K562 (cell line): ENCODE measurements at regions not wholly inside any gene's neighbourhood (a gene's known extent, or its start where the extent isn't known, plus 50 kb on each side); places are given as distances from the start of the nearest gene placed in this dataset.

Source experiments
- ATAC-seq: fragments of 200-7000 bp; cut with Tn5 transposase; 3 replicates; pipeline ENCODE4 v1.9.1; 2020; ENCODE audit warnings: moderate library complexity
- BruUV-seq: library from RNA; stranded (reverse); fragments of 400-500 nt; replicated peaks from 2 replicates; lab custom pipeline; 2021; lab: Mats Ljungman, UMichigan
- CTCF ChIA-PET: fragments of 300-600 bp; formaldehyde crosslinking; extraction: SDS; loops from one replicate; lab custom pipeline; 2021; ENCODE audit warnings: low intra/inter-chr PET ratio; lab: Yijun Ruan, JAX
- POLR2A ChIA-PET: fragments of 300-600, 350-650 bp; sonication (Branson Sonifier 250); formaldehyde crosslinking; extraction: SDS; loops from one replicate; lab custom pipeline; 2021; ENCODE audit warnings: antibody characterized with exemption, inconsistent platforms; lab: Yijun Ruan, JAX
- DNase-seq, 4 experiments: peaks; one replicate each; pipeline versions ENCODE4 v3.0.0 to v3.0.0-alpha.2; 2011 to 2018; ENCODE audit warnings: low spot score in 3 of 4, mixed read lengths in 3 of 4; ENCODE audit errors: extremely low read depth in 1 of 4
- FAIRE-seq: peaks from 2 replicates; lab custom pipeline; 2011; peaks lifted over from hg19 to GRCh38; lab: Jason Lieb, UNC
- H2AFZ ChIP-seq: 2 replicates; pipeline ENCODE4 v1.6.0; 2011; ENCODE audit warnings: low read depth, low read length, control low read depth, inconsistent platforms
- H3K27ac ChIP-seq: fragments of 200-600 bp; 3 replicates; pipeline ENCODE4 v1.8.0; 2011; ENCODE audit warnings: low read depth, mild to moderate bottlenecking, control low read depth, inconsistent platforms, low read length, moderate library complexity, mixed read lengths; ENCODE audit errors: extremely low read depth
- H3K27me3 ChIP-seq, 2 experiments: fragments of 300-600 bp in 1 of 2; 2 replicates in 1 of 2; 3 replicates in 1 of 2; pipeline versions ENCODE4 v1.6.0 to v1.8.0; 2011; ENCODE audit warnings: inconsistent platforms in 2 of 2, low read length in 2 of 2, mild to moderate bottlenecking in 1 of 2, mixed read lengths in 1 of 2, moderate library complexity in 1 of 2; ENCODE audit not compliant: control insufficient read depth in 2 of 2, insufficient read depth in 2 of 2
- H3K36me3 ChIP-seq: fragments of 300-600 bp; 3 replicates; pipeline ENCODE4 v1.8.0; 2011; ENCODE audit warnings: mild to moderate bottlenecking, low read length, inconsistent platforms; ENCODE audit not compliant: control insufficient read depth, insufficient read depth
- H3K4me1 ChIP-seq, 2 experiments: fragments of 200-600 bp in 1 of 2; replicated peaks in 1 of 2; 2 replicates in 1 of 2; 3 replicates in 1 of 2; pipeline versions ENCODE4 v1.5.1 to v1.8.0; 2011; ENCODE audit warnings: inconsistent platforms in 2 of 2, low read length in 2 of 2, mild to moderate bottlenecking in 1 of 2, mixed read lengths in 1 of 2, moderate library complexity in 1 of 2; ENCODE audit not compliant: control insufficient read depth in 2 of 2, insufficient read depth in 2 of 2
- H3K4me2 ChIP-seq: 2 replicates; pipeline ENCODE4 v1.6.1; 2011; ENCODE audit warnings: low read length, control low read depth, inconsistent platforms, mixed read lengths; ENCODE audit not compliant: insufficient read depth
- H3K4me3 ChIP-seq: fragments of 200-600 bp; sonication (generic), shearing (Covaris generic); 2 replicates; pipeline ENCODE4 v1.5.1; 2016; ENCODE audit warnings: control low read depth, inconsistent platforms
- H3K79me2 ChIP-seq: fragments of 200-600 bp; 3 replicates; pipeline ENCODE4 v1.8.0; 2011; ENCODE audit warnings: low read length, inconsistent platforms; ENCODE audit not compliant: control insufficient read depth, insufficient read depth
- H3K9ac ChIP-seq, 2 experiments: 2 replicates each; pipeline versions ENCODE4 v1.6.0 to v1.6.1; 2011; ENCODE audit warnings: low read depth in 2 of 2, low read length in 2 of 2, control low read depth in 1 of 2, inconsistent platforms in 1 of 2, mild to moderate bottlenecking in 1 of 2, mixed read lengths in 1 of 2; ENCODE audit not compliant: insufficient read depth in 1 of 2
- H3K9me1 ChIP-seq: one replicate; pipeline ENCODE4 v1.6.0; 2011; ENCODE audit warnings: inconsistent platforms, mild to moderate bottlenecking, low read length, moderate library complexity; ENCODE audit not compliant: control insufficient read depth, insufficient read depth
- H3K9me3 ChIP-seq: replicated peaks from 2 replicates; pipeline ENCODE4 v1.5.1; 2011; ENCODE audit warnings: low read depth, low read length, inconsistent platforms; ENCODE audit not compliant: control insufficient read depth, insufficient read depth
- H4K20me1 ChIP-seq: replicated peaks from 2 replicates; pipeline ENCODE4 v1.6.1; 2011; ENCODE audit warnings: low read length, inconsistent platforms, mixed read lengths; ENCODE audit not compliant: control insufficient read depth, insufficient read depth
- REST ChIP-seq, 2 experiments: fragments of 450-650 bp; formaldehyde crosslinking in 1 of 2; IDR thresholded peaks; 2 replicates each; pipeline versions ENCODE4 v1.4.0 to v1.6.1; 2014 to 2020; ENCODE audit warnings: mild to moderate bottlenecking in 2 of 2, borderline replicate concordance in 1 of 2, low read depth in 1 of 2
- WGBS: fragments of 100-300 bp; shearing (Covaris generic); methylation state at CpG from one replicate; pipeline ENCODE4 v1.1.6; 2016; ENCODE audit warnings: low coverage, mixed read lengths; ENCODE audit not compliant: insufficient coverage; ENCODE audit errors: missing lambda C conversion rate; 5-methylcytosine and 5-hydroxymethylcytosine counted together
- in situ Hi-C: fragments of 300-500 bp; cut with MboI; formaldehyde crosslinking; loops from 4 replicates; pipeline ENCODE4 v1.15.0; 2018; ENCODE audit warnings: inconsistent platforms, mixed read lengths
- intact Hi-C: fragments of 100-400 bp; cut with micrococcal nuclease; formaldehyde crosslinking; loops from 2 replicates; pipeline ENCODE4 v1.14.2; 2022
- TF ChIP-seq, protein P1 (sequence below): fragments of 250-450 bp; sonication (Bioruptor Pico); IDR thresholded peaks from 2 replicates; pipeline ENCODE4 v1.5.0; 2022; ENCODE audit warnings: mild to moderate bottlenecking

DNA sequence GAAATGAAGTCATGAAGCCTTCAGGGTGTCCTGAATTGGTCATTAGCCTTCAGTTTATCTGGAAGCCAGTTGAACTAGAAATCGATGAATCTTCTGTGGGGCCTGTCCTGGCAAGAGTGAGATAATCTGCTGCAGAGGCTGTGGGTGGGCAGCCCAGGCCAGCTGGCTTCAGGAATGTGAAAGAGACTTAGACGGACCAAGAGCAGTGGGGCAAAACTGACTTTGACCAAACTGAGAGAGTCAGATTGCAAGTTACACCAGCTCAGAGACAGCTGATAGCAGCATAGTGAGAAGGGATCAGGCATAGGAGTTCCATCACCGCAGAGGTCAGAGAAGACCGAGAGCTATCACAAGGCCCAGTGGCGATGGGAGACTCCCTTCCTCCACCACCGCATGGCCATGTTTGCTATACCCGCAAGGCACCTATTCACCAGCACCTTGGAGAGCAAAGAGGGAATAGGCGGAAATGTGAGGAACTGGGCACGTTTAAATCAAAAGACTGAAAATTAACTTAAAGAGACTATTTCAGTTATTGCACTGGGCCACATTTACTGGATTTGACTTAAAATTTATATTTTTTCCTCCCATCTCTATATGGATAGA is 50.0 kb upstream of the GLIS3 start:
- WGBS = 8% methylated on average over 9 of the region's 9 CpGs
- H3K27ac ChIP-seq = no peak overlapping the region
- H3K27me3 ChIP-seq = no peaks in the 10 kb centered on the region; a peak in 1 of 5 replicates
- no peaks in the 10 kb centered on the region for H3K9me3 ChIP-seq
- BruUV-seq = no TSS peak
- CTCF ChIA-PET = no interaction called here
- intact Hi-C loops (no loop called here), in situ Hi-C loops (loop anchor here (25.0 kb wide), 2 partner anchors 613 to 1488 kb away; no protein-coding TSS in a partner anchor)
- H3K79me2 ChIP-seq = no peaks in the 10 kb centered on the region
- no peak overlapping the region for H3K4me3 ChIP-seq
- no peak for DNase-seq
- FAIRE-seq = no peak
- H3K9me1 ChIP-seq = no peaks in the 10 kb centered on the region
- TF ChIP-seq REST (IDR thresholded peaks at IDR 0.05; ENCODE audit: borderline replicate concordance) = peak; percentile 36; the same call in 1 of the 2 replicates
- TF ChIP-seq REST (CRISPR knock-in tag; IDR thresholded peaks at IDR 0.05; ENCODE audit: low read depth) = no peak
- TF ChIP-seq, protein P1, sequence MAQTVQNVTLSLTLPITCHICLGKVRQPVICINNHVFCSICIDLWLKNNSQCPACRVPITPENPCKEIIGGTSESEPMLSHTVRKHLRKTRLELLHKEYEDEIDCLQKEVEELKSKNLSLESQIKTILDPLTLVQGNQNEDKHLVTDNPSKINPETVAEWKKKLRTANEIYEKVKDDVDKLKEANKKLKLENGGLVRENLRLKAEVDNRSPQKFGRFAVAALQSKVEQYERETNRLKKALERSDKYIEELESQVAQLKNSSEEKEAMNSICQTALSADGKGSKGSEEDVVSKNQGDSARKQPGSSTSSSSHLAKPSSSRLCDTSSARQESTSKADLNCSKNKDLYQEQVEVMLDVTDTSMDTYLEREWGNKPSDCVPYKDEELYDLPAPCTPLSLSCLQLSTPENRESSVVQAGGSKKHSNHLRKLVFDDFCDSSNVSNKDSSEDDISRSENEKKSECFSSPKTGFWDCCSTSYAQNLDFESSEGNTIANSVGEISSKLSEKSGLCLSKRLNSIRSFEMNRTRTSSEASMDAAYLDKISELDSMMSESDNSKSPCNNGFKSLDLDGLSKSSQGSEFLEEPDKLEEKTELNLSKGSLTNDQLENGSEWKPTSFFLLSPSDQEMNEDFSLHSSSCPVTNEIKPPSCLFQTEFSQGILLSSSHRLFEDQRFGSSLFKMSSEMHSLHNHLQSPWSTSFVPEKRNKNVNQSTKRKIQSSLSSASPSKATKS (CRISPR knock-in tag) = no peak
- H4K20me1 ChIP-seq = no peaks in the 10 kb centered on the region
- H3K36me3 ChIP-seq = no peaks in the 10 kb centered on the region
- no peak overlapping the region for H2AFZ ChIP-seq
- no peak overlapping the region for H3K4me2 ChIP-seq
- POLR2A ChIA-PET = no interaction called here
- no peak for ATAC-seq
- H3K9ac ChIP-seq = no peak overlapping the region
- H3K4me1 ChIP-seq = no peaks in the 10 kb centered on the region
